Fibroblast of skin of right biceps (primary cell): ENCODE measurements at regions not wholly inside any gene's neighbourhood (a gene's known extent, or its start where the extent isn't known, plus 50 kb on each side); places are given as distances from the start of the nearest gene placed in this dataset.
"Not testable (repeated sequence)": the region's sequence is repeated elsewhere in the genome, so short reads cannot be mapped to it uniquely, and the experiment has no call there.

Experiments
- DNase-seq: peaks from one replicate; pipeline ENCODE4 v3.0.0-alpha.2; 2013

- no peak for DNase-seq
Measured at GRCh38 chr13:90032841-90033493, 1314.5 kb upstream of the MIR17HG start.

GRCh38 chr13:90039516-90039915 is 1308.0 kb upstream of the MIR17HG start:
- no peak for DNase-seq

GRCh38 chr13:90047600-90047999 is 1299.9 kb upstream of the MIR17HG start:
- no peak for DNase-seq

- no peak for DNase-seq
Measured at GRCh38 chr13:90049989-90050671, 1297.4 kb upstream of the MIR17HG start.

GRCh38 chr13:90055121-90055520 is 1292.4 kb upstream of the MIR17HG start:
- DNase-seq: peak; percentile 9

- DNase-seq: no peak
Measured at GRCh38 chr13:90055760-90056159, 1291.7 kb upstream of the MIR17HG start.

- DNase-seq: not testable (repeated sequence)
Measured at GRCh38 chr13:90064226-90064625, 1283.3 kb upstream of the MIR17HG start.

GRCh38 chr13:90068658-90069057 is 1278.8 kb upstream of the MIR17HG start:
- DNase-seq: no peak

- DNase-seq: no peak
Measured at GRCh38 chr13:90070362-90070761, 1277.1 kb upstream of the MIR17HG start.

GRCh38 chr13:90070837-90071525 is 1276.5 kb upstream of the MIR17HG start:
- DNase-seq: no peak

GRCh38 chr13:90084684-90085290 is 1262.7 kb upstream of the MIR17HG start:
- DNase-seq: peak; percentile 70

- DNase-seq: no peak
Measured at GRCh38 chr13:90089051-90089450, 1258.4 kb upstream of the MIR17HG start.

GRCh38 chr13:90091611-90092010 is 1255.9 kb upstream of the MIR17HG start:
- DNase-seq: no peak

- DNase-seq: no peak
Measured at GRCh38 chr13:90094357-90094756, 1253.1 kb upstream of the MIR17HG start.

- no peak for DNase-seq
Measured at GRCh38 chr13:90098577-90098976, 1248.9 kb upstream of the MIR17HG start.

GRCh38 chr13:90099847-90100246 is 1247.6 kb upstream of the MIR17HG start:
- DNase-seq: no peak

GRCh38 chr13:90103099-90103784 is 1244.2 kb upstream of the MIR17HG start:
- no peak for DNase-seq

GRCh38 chr13:90104764-90105163 is 1242.7 kb upstream of the MIR17HG start:
- DNase-seq: no peak

- DNase-seq: peak; percentile 71
Measured at GRCh38 chr13:90105276-90105675, 1242.2 kb upstream of the MIR17HG start.

- DNase-seq: peak; percentile 79
Measured at GRCh38 chr13:90105849-90106496, 1241.5 kb upstream of the MIR17HG start.

GRCh38 chr13:90107661-90108060 is 1239.8 kb upstream of the MIR17HG start:
- no peak for DNase-seq

- peak; percentile 28 for DNase-seq
Measured at GRCh38 chr13:90108547-90108946, 1238.9 kb upstream of the MIR17HG start.
